PC-3 (cell line): ENCODE measurements at regions not wholly inside any gene's neighbourhood (a gene's known extent, or its start where the extent isn't known, plus 50 kb on each side); places are given as distances from the start of the nearest gene placed in this dataset.

Experiments
- EZH2 ChIP-seq: fragments of 300-600 bp; sonication (generic); IDR thresholded peaks from one replicate; pipeline ENCODE4 v1.6.1; 2017; ENCODE audit warnings: antibody characterized with exemption, mild to moderate bottlenecking, low read length; ENCODE audit not compliant: unreplicated experiment
- TF ChIP-seq, protein P1 (sequence below): fragments of 300-600 bp; sonication (generic); conservative IDR thresholded peaks from 2 replicates; pipeline ENCODE4 v1.5.1; 2017; ENCODE audit warnings: antibody characterized with exemption, low read depth, mild to moderate bottlenecking, low read length

DNA sequence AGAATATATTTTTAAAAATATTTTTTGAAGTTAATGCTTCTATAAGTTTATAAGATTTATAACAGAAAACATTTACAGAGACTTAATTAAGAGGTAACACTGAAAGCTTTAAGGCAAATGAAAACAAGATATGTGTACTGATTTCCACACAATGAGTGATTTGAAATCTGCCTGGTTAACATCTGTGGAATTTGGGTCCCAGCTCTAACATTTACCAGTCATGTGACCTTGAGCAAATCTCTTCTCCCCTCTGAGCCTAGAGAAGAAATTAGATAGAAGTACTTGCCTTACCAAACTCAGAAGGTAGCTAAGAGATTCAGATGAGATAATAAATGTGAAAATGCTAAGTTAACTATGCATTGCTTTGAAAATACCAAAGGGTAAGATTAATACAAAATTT is 458.8 kb upstream of the LCORL start:
- TF ChIP-seq, protein P1, sequence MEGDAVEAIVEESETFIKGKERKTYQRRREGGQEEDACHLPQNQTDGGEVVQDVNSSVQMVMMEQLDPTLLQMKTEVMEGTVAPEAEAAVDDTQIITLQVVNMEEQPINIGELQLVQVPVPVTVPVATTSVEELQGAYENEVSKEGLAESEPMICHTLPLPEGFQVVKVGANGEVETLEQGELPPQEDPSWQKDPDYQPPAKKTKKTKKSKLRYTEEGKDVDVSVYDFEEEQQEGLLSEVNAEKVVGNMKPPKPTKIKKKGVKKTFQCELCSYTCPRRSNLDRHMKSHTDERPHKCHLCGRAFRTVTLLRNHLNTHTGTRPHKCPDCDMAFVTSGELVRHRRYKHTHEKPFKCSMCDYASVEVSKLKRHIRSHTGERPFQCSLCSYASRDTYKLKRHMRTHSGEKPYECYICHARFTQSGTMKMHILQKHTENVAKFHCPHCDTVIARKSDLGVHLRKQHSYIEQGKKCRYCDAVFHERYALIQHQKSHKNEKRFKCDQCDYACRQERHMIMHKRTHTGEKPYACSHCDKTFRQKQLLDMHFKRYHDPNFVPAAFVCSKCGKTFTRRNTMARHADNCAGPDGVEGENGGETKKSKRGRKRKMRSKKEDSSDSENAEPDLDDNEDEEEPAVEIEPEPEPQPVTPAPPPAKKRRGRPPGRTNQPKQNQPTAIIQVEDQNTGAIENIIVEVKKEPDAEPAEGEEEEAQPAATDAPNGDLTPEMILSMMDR, result no peak
- no peak for TF ChIP-seq EZH2
